Ishikawa (cell line): ENCODE measurements at regions not wholly inside any gene's neighbourhood (a gene's known extent, or its start where the extent isn't known, plus 50 kb on each side); places are given as distances from the start of the nearest gene placed in this dataset.

Source experiments
- CEBPB ChIP-seq: IDR thresholded peaks from 2 replicates; pipeline ENCODE4 v1.6.1; 2012
- CREB1 ChIP-seq: IDR thresholded peaks from 2 replicates; pipeline ENCODE4 v1.6.1; 2012; ENCODE audit warnings: low read depth
- EGR1 ChIP-seq: IDR thresholded peaks from 2 replicates; pipeline ENCODE4 v1.6.1; 2012
- EP300 ChIP-seq: IDR thresholded peaks from 2 replicates; pipeline ENCODE4 v1.6.1; 2012; ENCODE audit warnings: borderline replicate concordance
- FOXM1 ChIP-seq: IDR thresholded peaks from 2 replicates; pipeline ENCODE4 v1.6.1; 2012; ENCODE audit warnings: low read depth, borderline replicate concordance
- NFIC ChIP-seq: IDR thresholded peaks from 2 replicates; pipeline ENCODE4 v1.6.1; 2012
- RAD21 ChIP-seq: IDR thresholded peaks from 2 replicates; pipeline ENCODE4 v1.6.1; 2012; ENCODE audit warnings: low read depth
- TAF1 ChIP-seq: IDR thresholded peaks from 2 replicates; pipeline ENCODE4 v1.6.1; 2012; ENCODE audit warnings: low read depth, mild to moderate bottlenecking
- TCF12 ChIP-seq: IDR thresholded peaks from 2 replicates; pipeline ENCODE4 v1.6.1; 2012; ENCODE audit warnings: low read depth
- TEAD4 ChIP-seq: IDR thresholded peaks from 2 replicates; pipeline ENCODE4 v1.6.1; 2012
- USF1 ChIP-seq: IDR thresholded peaks from 2 replicates; pipeline ENCODE4 v1.6.1; 2012
- YY1 ChIP-seq: IDR thresholded peaks from 2 replicates; pipeline ENCODE4 v1.6.1; 2012; ENCODE audit warnings: low read depth
- ZBTB7A ChIP-seq: IDR thresholded peaks from 2 replicates; pipeline ENCODE4 v1.6.1; 2012; ENCODE audit warnings: low read depth
- TF ChIP-seq, protein P1 (sequence below): IDR thresholded peaks from 2 replicates; pipeline ENCODE4 v1.6.1; 2012
- TF ChIP-seq, protein P2 (sequence below): IDR thresholded peaks from 2 replicates; pipeline ENCODE4 v1.6.1; 2012; ENCODE audit warnings: low read depth, mild to moderate bottlenecking

DNA sequence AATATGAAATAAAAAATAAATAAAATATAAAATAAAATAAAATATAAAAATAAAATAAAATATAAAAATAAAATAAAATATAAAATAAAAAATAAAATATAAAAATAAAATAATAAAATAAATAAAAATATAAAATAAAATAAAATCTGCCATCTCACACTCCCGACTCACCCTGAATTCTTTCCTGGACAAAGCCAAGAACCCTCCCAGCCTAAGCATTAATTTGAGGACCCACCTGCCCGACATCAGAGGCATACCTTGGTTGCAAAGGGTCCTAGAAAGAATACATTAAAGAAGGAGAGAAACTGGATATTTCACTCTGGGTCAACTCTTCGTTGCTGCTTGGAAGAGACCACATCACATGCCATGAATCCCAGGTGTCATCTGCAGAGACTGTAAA, 138.3 kb downstream of the CRLF2 start:
- TF ChIP-seq ZBTB7A (no peak), FOXM1 (no peak), TEAD4 (no peak), TCF12 (no peak), CREB1 (no peak), CEBPB (no peak), USF1 (no peak)

GRCh38 chrX:1072637-1073377, 139.6 kb downstream of the CRLF2 start:
- no peak for TF ChIP-seq TCF12

GRCh38 chrX:1071351-1071750, 141.1 kb downstream of the CRLF2 start:
- TF ChIP-seq TEAD4: no peak
- TF ChIP-seq ZBTB7A: no peak
- TF ChIP-seq EP300: no peak
- TF ChIP-seq RAD21: no peak
- TF ChIP-seq EGR1: no peak
- no peak for TF ChIP-seq NFIC
- TF ChIP-seq TAF1: no peak
- TF ChIP-seq FOXM1: no peak
- no peak for TF ChIP-seq YY1
- TF ChIP-seq, protein P1, sequence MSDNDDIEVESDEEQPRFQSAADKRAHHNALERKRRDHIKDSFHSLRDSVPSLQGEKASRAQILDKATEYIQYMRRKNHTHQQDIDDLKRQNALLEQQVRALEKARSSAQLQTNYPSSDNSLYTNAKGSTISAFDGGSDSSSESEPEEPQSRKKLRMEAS: no peak
- no peak for TF ChIP-seq CEBPB
- TF ChIP-seq, protein P2, sequence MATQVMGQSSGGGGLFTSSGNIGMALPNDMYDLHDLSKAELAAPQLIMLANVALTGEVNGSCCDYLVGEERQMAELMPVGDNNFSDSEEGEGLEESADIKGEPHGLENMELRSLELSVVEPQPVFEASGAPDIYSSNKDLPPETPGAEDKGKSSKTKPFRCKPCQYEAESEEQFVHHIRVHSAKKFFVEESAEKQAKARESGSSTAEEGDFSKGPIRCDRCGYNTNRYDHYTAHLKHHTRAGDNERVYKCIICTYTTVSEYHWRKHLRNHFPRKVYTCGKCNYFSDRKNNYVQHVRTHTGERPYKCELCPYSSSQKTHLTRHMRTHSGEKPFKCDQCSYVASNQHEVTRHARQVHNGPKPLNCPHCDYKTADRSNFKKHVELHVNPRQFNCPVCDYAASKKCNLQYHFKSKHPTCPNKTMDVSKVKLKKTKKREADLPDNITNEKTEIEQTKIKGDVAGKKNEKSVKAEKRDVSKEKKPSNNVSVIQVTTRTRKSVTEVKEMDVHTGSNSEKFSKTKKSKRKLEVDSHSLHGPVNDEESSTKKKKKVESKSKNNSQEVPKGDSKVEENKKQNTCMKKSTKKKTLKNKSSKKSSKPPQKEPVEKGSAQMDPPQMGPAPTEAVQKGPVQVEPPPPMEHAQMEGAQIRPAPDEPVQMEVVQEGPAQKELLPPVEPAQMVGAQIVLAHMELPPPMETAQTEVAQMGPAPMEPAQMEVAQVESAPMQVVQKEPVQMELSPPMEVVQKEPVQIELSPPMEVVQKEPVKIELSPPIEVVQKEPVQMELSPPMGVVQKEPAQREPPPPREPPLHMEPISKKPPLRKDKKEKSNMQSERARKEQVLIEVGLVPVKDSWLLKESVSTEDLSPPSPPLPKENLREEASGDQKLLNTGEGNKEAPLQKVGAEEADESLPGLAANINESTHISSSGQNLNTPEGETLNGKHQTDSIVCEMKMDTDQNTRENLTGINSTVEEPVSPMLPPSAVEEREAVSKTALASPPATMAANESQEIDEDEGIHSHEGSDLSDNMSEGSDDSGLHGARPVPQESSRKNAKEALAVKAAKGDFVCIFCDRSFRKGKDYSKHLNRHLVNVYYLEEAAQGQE: no peak
- TF ChIP-seq CREB1: no peak
- no peak for TF ChIP-seq USF1
- no peak for TF ChIP-seq TCF12

DNA sequence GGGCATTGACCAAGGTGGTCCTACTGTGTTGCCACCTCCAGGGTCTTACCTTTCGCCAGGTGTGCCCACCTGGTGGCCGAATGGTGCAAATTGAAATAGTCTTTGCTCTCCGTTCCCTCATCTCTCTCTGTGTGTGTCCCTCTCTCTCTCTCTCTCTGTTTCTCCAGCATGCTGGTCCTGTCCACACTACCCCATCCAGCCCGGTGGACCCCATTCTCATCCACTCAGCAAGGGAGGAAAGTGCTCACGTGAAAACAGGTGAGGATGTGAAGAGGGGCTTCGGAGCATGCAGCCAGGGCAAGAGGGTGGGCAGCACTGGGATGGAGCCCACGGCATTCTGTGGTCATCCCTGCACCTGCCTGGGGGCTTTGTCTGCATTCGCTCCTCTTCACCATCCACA, 150.1 kb downstream of the CRLF2 start:
- TF ChIP-seq FOXM1 (no peak), TAF1 (no peak), YY1 (no peak), USF1 (no peak), TCF12 (no peak), EGR1 (no peak), CEBPB (no peak), CREB1 (no peak), ZBTB7A (no peak), RAD21 (no peak), EP300 (no peak), NFIC (no peak), TEAD4 (no peak)
- TF ChIP-seq, protein P1: no peak
- TF ChIP-seq, protein P2: no peak

DNA sequence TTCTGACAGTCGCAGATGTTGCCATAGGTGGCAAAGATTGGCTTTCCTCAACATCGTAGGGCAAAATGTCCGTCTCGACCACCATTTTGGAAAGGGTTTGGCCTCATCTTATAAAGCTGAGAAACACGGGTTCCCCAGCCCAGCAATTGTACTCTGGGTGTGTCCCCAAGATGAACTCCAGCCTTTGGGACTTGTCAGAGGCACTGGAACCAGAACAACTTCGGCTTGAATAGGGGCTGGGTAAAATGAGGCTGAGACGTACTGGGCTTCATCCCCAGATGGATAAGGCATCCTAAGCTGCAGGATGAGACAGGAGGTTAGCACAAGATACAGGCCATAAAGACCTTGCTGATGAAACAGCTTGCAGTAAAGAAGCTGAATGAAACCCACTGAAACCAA, 151.9 kb downstream of the CRLF2 start:
- TF ChIP-seq, protein P1: no peak
- TF ChIP-seq TCF12: no peak
- TF ChIP-seq NFIC: no peak
- no peak for TF ChIP-seq CREB1
- TF ChIP-seq TAF1: no peak
- no peak for TF ChIP-seq EGR1
- TF ChIP-seq YY1: no peak
- TF ChIP-seq USF1: no peak
- TF ChIP-seq CEBPB: no peak
- TF ChIP-seq FOXM1: no peak
- TF ChIP-seq RAD21: no peak
- TF ChIP-seq, protein P2: no peak
- no peak for TF ChIP-seq ZBTB7A
- no peak for TF ChIP-seq TEAD4
